ENCODE measurements at regions not wholly inside any gene's neighbourhood (a gene's known extent, or its start where the extent isn't known, plus 50 kb on each side); places are given as distances from the start of the nearest gene placed in this dataset.

GRCh38 chr4:138410266-138410665, 168.1 kb upstream of the SLC7A11 start:
- H3K4me3 ChIP-seq: no peak overlapping the region
- no peak for ATAC-seq (ENCODE audit: insufficient number of reproducible peaks, low FRiP score, low read depth)
- DNase-seq (ENCODE audit: low spot score): no peak
- peaks cover 4 to 9% of the 10 kb centered on the region in 2 donors for H3K4me1 ChIP-seq (ENCODE audit: control insufficient read depth in 1 of 2, low read depth in 2 of 2)
- H3K27me3 ChIP-seq (replicated peaks; ENCODE audit: insufficient read depth): no peaks in the 10 kb centered on the region
- H3K27ac ChIP-seq: no peak overlapping the region
- no peaks in the 10 kb centered on the region for H3K36me3 ChIP-seq
- TF ChIP-seq CTCF (IDR thresholded peaks at IDR 0.05): no peak
- H3K9me3 ChIP-seq: no peaks in the 10 kb centered on the region

- Histone ChIP-seq H3K4me1 (ENCODE audit: control insufficient read depth in 1 of 2, low read depth in 2 of 2) (peaks cover 4 to 9% of the 10 kb centered on the region in 2 donors), H3K27ac (no peak overlapping the region), H3K36me3 (no peaks in the 10 kb centered on the region), H3K4me3 (no peak overlapping the region), H3K27me3 (replicated peaks; ENCODE audit: insufficient read depth) (no peaks in the 10 kb centered on the region), H3K9me3 (no peaks in the 10 kb centered on the region)
- no peak for ATAC-seq (ENCODE audit: insufficient number of reproducible peaks, low FRiP score, low read depth)
- DNase-seq (ENCODE audit: low spot score): no peak
- TF ChIP-seq CTCF (IDR thresholded peaks at IDR 0.05): no peak
Observed at GRCh38 chr4:138409670-138410069, 167.5 kb upstream of the SLC7A11 start.

GRCh38 chr4:138408758-138409157, 166.6 kb upstream of the SLC7A11 start:
- H3K4me3 ChIP-seq: no peak overlapping the region
- no peaks in the 10 kb centered on the region for H3K36me3 ChIP-seq
- no peaks in the 10 kb centered on the region for H3K9me3 ChIP-seq
- no peak overlapping the region for H3K27ac ChIP-seq
- H3K27me3 ChIP-seq (replicated peaks; ENCODE audit: insufficient read depth): no peaks in the 10 kb centered on the region
- peaks cover 4 to 9% of the 10 kb centered on the region in 2 donors for H3K4me1 ChIP-seq (ENCODE audit: control insufficient read depth in 1 of 2, low read depth in 2 of 2)
- ATAC-seq (ENCODE audit: insufficient number of reproducible peaks, low FRiP score, low read depth): no peak
- no peak for DNase-seq (ENCODE audit: low spot score)
- no peak for TF ChIP-seq CTCF (IDR thresholded peaks at IDR 0.05)

- TF ChIP-seq CTCF (IDR thresholded peaks at IDR 0.05): no peak
- DNase-seq (ENCODE audit: low spot score) (no peak), ATAC-seq (ENCODE audit: insufficient number of reproducible peaks, low FRiP score, low read depth) (no peak)
- Histone ChIP-seq H3K27ac (no peak overlapping the region), H3K9me3 (no peaks in the 10 kb centered on the region), H3K4me1 (ENCODE audit: control insufficient read depth in 1 of 2, low read depth in 2 of 2) (peaks cover 4 to 9% of the 10 kb centered on the region in 2 donors), H3K36me3 (no peaks in the 10 kb centered on the region), H3K4me3 (no peak overlapping the region), H3K27me3 (replicated peaks; ENCODE audit: insufficient read depth) (no peaks in the 10 kb centered on the region)
Observed at GRCh38 chr4:138407329-138407728, 165.2 kb upstream of the SLC7A11 start.

- Histone ChIP-seq H3K4me1 (ENCODE audit: control insufficient read depth in 1 of 2, low read depth in 2 of 2) (peaks cover 4 to 9% of the 10 kb centered on the region in 2 donors), H3K4me3 (no peak overlapping the region), H3K27ac (no peak overlapping the region), H3K9me3 (no peaks in the 10 kb centered on the region), H3K36me3 (no peaks in the 10 kb centered on the region), H3K27me3 (replicated peaks; ENCODE audit: insufficient read depth) (no peaks in the 10 kb centered on the region)
- ATAC-seq (ENCODE audit: insufficient number of reproducible peaks, low FRiP score, low read depth): no peak
- no peak for DNase-seq (ENCODE audit: low spot score)
- no peak for TF ChIP-seq CTCF (IDR thresholded peaks at IDR 0.05)
Observed at GRCh38 chr4:138406876-138407275, 164.7 kb upstream of the SLC7A11 start.
